Astrocyte of the cerebellum (primary cell): ENCODE measurements at regions not wholly inside any gene's neighbourhood (a gene's known extent, or its start where the extent isn't known, plus 50 kb on each side); places are given as distances from the start of the nearest gene placed in this dataset.

Experiments
- DNase-seq: peaks from one replicate; pipeline ENCODE4 v3.0.0-alpha.2; 2011; ENCODE audit warnings: low read depth
- H3K4me3 ChIP-seq: 2 replicates; pipeline ENCODE4 v1.5.1; 2011; ENCODE audit warnings: mild to moderate bottlenecking, low read depth, low read length, moderate library complexity
- in situ Hi-C: cut with HindIII; loops from 2 replicates; pipeline ENCODE4 v1.10.0; 2017; ENCODE audit warnings: low sequenced_read_pairs
- TF ChIP-seq, protein P1 (sequence below): IDR thresholded peaks from 2 replicates; pipeline ENCODE4 v1.5.1; 2012; ENCODE audit warnings: low read length, low read depth, moderate library complexity, mild to moderate bottlenecking; ENCODE audit errors: missing control alignments

DNA sequence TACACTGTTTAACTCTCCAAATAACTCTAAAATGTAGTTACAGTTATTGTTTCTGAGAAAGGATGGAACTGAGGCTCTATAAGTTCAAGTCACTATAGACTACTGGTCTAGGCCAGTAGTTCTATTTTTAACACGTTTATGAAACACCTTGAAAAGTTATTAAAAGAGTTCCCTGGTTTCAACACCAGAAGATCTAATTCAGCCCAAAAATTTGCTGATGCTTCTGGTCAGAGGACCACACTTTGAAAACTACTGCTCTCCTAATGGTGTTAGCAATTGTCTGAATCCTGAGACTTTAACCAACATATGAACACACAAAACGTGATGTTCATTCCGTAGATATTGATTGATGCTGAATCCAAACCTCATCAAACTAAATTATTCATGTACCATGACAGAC lies 658.6 kb upstream of the STEAP1 start:
- TF ChIP-seq, protein P1, sequence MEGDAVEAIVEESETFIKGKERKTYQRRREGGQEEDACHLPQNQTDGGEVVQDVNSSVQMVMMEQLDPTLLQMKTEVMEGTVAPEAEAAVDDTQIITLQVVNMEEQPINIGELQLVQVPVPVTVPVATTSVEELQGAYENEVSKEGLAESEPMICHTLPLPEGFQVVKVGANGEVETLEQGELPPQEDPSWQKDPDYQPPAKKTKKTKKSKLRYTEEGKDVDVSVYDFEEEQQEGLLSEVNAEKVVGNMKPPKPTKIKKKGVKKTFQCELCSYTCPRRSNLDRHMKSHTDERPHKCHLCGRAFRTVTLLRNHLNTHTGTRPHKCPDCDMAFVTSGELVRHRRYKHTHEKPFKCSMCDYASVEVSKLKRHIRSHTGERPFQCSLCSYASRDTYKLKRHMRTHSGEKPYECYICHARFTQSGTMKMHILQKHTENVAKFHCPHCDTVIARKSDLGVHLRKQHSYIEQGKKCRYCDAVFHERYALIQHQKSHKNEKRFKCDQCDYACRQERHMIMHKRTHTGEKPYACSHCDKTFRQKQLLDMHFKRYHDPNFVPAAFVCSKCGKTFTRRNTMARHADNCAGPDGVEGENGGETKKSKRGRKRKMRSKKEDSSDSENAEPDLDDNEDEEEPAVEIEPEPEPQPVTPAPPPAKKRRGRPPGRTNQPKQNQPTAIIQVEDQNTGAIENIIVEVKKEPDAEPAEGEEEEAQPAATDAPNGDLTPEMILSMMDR, result no peak
- no peak for DNase-seq
- in situ Hi-C loops, result no loop called here
- no peak overlapping the region for H3K4me3 ChIP-seq

DNA sequence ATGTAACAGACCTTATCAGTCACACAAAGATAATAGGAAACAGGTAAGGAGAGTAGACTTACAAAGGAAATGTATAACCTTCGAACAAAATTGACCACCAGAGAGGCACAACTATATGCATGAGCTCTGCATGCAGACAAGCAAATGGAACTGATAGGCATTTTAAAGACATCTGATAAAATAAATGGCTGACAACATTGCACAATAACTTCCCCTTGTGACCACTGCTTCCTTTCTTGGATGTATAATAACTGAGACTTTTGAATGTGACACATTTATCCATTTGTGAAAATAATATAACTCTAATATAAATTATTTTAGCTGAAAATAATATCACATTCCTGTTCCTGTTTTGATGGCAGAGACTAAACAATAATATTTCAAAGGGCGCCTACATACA lies 654.2 kb upstream of the STEAP1 start:
- TF ChIP-seq, protein P1, result no peak
- no peak overlapping the region for H3K4me3 ChIP-seq
- in situ Hi-C loops, result no loop called here
- no peak for DNase-seq

DNA sequence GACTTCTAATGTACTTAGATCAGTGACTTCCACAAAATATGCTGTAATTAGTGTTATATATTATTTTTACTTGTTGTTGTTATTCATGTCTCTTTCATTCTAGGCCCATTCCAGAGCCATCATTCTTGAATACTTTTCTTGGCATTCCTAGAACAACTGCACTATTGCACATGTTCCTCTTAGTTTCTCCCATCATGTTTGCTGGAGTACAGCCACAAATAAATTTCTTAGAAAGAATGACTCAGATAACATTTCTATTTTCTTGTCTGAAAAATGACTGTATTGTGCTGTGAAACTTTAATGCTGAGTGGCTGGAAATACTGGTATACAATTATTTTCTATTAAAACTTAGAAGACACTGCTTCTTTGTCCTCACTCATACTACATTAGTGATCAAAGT lies 651.0 kb upstream of the STEAP1 start:
- no peak overlapping the region for H3K4me3 ChIP-seq
- in situ Hi-C loops, result no loop called here
- DNase-seq, result no peak
- TF ChIP-seq, protein P1, result no peak

DNA sequence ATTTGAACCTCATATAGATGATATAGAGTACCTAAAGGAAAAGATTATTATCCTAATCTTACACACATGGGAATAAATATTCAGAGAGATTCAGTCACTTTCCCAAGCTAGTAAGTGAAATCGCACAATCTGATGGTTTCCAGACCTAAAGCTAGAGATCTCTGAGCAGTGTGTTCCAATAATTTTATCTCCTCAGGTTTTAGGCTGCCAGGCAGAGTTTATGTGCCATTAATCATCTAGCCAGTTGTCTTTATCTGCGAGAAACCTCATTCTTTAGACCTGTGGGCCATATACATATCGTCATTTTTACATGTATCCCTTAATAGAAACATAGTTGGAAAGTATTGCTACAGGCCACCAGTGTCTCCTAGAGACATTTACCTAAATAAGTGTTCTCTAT lies 647.2 kb upstream of the STEAP1 start:
- DNase-seq, result no peak
- TF ChIP-seq, protein P1, result no peak
- in situ Hi-C loops, result no loop called here
- no peak overlapping the region for H3K4me3 ChIP-seq

DNA sequence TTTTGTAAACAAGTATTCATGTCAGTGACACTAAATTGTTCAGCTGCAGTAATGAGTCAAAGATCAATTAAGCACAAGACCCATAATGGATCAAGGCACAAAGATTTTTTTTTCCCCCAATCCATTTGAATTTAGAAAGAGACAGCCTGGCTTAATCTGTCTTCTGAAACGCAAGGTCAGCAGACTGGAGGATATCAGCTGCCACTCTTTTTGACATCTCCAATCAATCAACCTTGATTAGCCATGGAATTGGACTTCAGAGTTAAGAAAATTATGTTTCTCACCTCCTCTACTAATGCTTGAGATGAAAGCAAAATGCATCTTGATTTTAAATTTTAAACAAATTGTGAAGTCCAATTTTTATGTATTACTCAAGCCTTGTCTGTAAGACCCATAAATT lies 642.4 kb upstream of the STEAP1 start:
- TF ChIP-seq, protein P1, result no peak
- in situ Hi-C loops, result no loop called here
- no peak for DNase-seq
- H3K4me3 ChIP-seq, result no peak overlapping the region

DNA sequence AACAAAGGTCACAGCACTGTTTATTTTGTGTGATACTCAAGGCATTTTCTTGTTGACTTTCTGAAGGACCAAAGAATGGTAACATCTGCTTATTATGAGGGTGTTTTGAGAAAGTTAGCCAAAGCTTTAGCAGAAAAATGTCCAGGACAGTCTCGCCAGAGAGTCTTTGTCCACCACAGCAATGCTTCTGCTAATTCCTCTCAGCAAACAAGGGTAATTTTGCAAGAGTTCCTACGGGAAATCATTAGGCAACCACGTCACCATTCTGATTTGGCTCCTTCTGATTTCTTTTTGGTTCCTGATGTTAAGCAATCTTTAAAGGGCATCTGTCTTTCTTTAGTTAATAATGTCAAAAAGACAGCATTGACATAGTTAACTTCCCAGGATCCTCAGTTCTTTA lies 639.3 kb upstream of the STEAP1 start:
- DNase-seq, result no peak
- TF ChIP-seq, protein P1, result no peak
- no peak overlapping the region for H3K4me3 ChIP-seq
- in situ Hi-C loops, result no loop called here

DNA sequence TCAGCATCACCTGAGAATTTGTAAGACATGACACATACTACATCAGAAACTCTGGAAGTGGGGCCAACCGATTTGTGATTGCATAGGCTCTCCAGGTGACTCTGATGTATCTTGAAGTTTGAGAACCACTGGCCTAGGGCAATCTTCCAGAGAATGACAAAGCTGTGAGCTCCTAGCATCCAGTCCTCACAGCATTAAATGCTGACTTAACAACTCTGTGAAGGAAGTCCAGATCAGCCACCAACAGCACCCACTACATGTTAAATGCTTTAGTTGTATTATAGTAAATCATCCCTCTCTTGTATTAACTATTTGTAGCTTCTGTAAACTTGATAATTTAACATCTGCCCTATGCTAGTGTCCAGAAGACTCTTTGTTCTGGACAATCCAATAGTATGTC lies 636.5 kb upstream of the STEAP1 start:
- no peak for DNase-seq
- H3K4me3 ChIP-seq, result no peak overlapping the region
- TF ChIP-seq, protein P1, result no peak
- in situ Hi-C loops, result no loop called here
